B cell (primary cell): ENCODE measurements at regions not wholly inside any gene's neighbourhood (a gene's known extent, or its start where the extent isn't known, plus 50 kb on each side); places are given as distances from the start of the nearest gene placed in this dataset.

Experiments used
- ATAC-seq: fragments of 200-7000 bp; cut with Tn5 transposase; one replicate; pipeline ENCODE4 v1.10.0; 2021; ENCODE audit warnings: low read depth, mild to moderate bottlenecking, moderate number of reproducible peaks, moderate library complexity
- CTCF ChIA-PET: fragments of 350-600 bp; sonication (Branson Sonifier 250); formaldehyde crosslinking; loops from one replicate; lab custom pipeline; 2021; ENCODE audit warnings: antibody characterized with exemption, inconsistent platforms; lab: Charles Lee
- POLR2A ChIA-PET: fragments of 350-600 bp; sonication (Branson Sonifier 250); formaldehyde crosslinking; loops from one replicate; lab custom pipeline; 2021; ENCODE audit warnings: antibody characterized with exemption; lab: Charles Lee
- DNase-seq: peaks from one replicate; pipeline ENCODE4 v3.0.0; 2013
- H2AFZ ChIP-seq: 2 replicates; pipeline ENCODE4 v1.6.1; 2012; ENCODE audit warnings: mild to moderate bottlenecking, low read depth, low read length; ENCODE audit not compliant: insufficient read depth, poor library complexity, severe bottlenecking
- H3K27ac ChIP-seq, 2 donors: 1 replicate in 1 of 2; 2 replicates in 1 of 2; pipeline ENCODE4 v1.5.1; 2012 to 2013; ENCODE audit warnings: low read length in 2 of 2, mild to moderate bottlenecking in 2 of 2, moderate library complexity in 1 of 2
- H3K27me3 ChIP-seq, 4 experiments: fragments of 200-600 bp in 1 of 4; sonication (generic) in 1 of 4; replicated peaks in 1 of 4; 1 replicate in 2 of 4; 2 replicates in 2 of 4; pipeline versions ENCODE4 v1.6.1 to v1.7.0; 2013 to 2016; ENCODE audit warnings: low read length in 3 of 4, mild to moderate bottlenecking in 2 of 4, mixed read lengths in 1 of 4, moderate library complexity in 1 of 4; ENCODE audit not compliant: insufficient read depth in 4 of 4, control insufficient read depth in 3 of 4; ENCODE audit errors: control extremely low read depth in 1 of 4
- H3K36me3 ChIP-seq, 2 experiments: replicated peaks in 1 of 2; 1 replicate in 1 of 2; 2 replicates in 1 of 2; pipeline versions ENCODE4 v1.6.1 to v1.7.1; 2013; ENCODE audit warnings: low read length in 1 of 2; ENCODE audit not compliant: insufficient read depth in 2 of 2, control insufficient read depth in 1 of 2; ENCODE audit errors: control extremely low read depth in 1 of 2, extremely low read depth in 1 of 2
- H3K4me1 ChIP-seq, 2 donors: fragments of 200-600 bp in 1 of 2; sonication (generic) in 1 of 2; 1 replicate in 1 of 2; 2 replicates in 1 of 2; pipeline versions ENCODE4 v1.5.1 to v1.6.1; 2013 to 2017; ENCODE audit warnings: low read length in 2 of 2; ENCODE audit not compliant: control insufficient read depth in 2 of 2, insufficient read depth in 2 of 2
- H3K4me2 ChIP-seq: replicated peaks from 2 replicates; pipeline ENCODE3; 2012; ENCODE audit warnings: mild to moderate bottlenecking, low read depth, low read length; ENCODE audit not compliant: poor library complexity, severe bottlenecking
- H3K4me3 ChIP-seq, 5 experiments: fragments of 200-600 bp in 1 of 5; sonication (generic) in 1 of 5; 1 replicate in 3 of 5; 2 replicates in 2 of 5; pipeline versions ENCODE4 v1.5.1 to v1.7.0; 2011 to 2016; ENCODE audit warnings: low read length in 4 of 5, mild to moderate bottlenecking in 4 of 5, low read depth in 2 of 5, control low read depth in 1 of 5, moderate library complexity in 1 of 5; ENCODE audit not compliant: insufficient read depth in 1 of 5; ENCODE audit errors: control extremely low read depth in 1 of 5, extremely low read depth in 1 of 5
- H3K79me2 ChIP-seq: fragments of 200-600 bp; sonication (generic); one replicate; pipeline ENCODE4 v1.6.0; 2016; ENCODE audit warnings: low read length; ENCODE audit not compliant: control insufficient read depth, insufficient read depth
- H3K9ac ChIP-seq: fragments of 200-600 bp; sonication (generic); 2 replicates; pipeline ENCODE4 v1.6.1; 2017; ENCODE audit warnings: mild to moderate bottlenecking, low read length, moderate library complexity
- H3K9me3 ChIP-seq, 3 donors: one replicate each; pipeline versions ENCODE4 v1.6.1 to v1.7.1; 2013; ENCODE audit warnings: low read length in 2 of 3; ENCODE audit not compliant: control insufficient read depth in 2 of 3, insufficient read depth in 1 of 3; ENCODE audit errors: control extremely low read depth in 1 of 3
- H4K20me1 ChIP-seq: 2 replicates; pipeline ENCODE4 v1.6.0; 2012; ENCODE audit warnings: mild to moderate bottlenecking, low read length; ENCODE audit not compliant: insufficient read depth, control insufficient read depth, poor library complexity, severe bottlenecking
- H3K27ac Mint-ChIP-seq: one replicate; pipeline ENCODE4 v1.8.0; 2021; ENCODE audit warnings: mixed read lengths
- H3K27me3 Mint-ChIP-seq: one replicate; pipeline ENCODE4 v1.8.0; 2021; ENCODE audit warnings: mixed read lengths
- H3K4me1 Mint-ChIP-seq: one replicate; pipeline ENCODE4 v1.8.0; 2021; ENCODE audit warnings: mixed read lengths
- H3K4me3 Mint-ChIP-seq: one replicate; pipeline ENCODE4 v1.8.0; 2021; ENCODE audit warnings: mixed read lengths
- H3K9me3 Mint-ChIP-seq: one replicate; pipeline ENCODE4 v1.8.0; 2022; ENCODE audit warnings: mixed read lengths; ENCODE audit not compliant: insufficient read depth
- CTCF ChIP-seq: fragments of 200-600 bp; IDR thresholded peaks from one replicate; pipeline ENCODE4 v1.8.0; 2022; ENCODE audit warnings: antibody characterized with exemption, mild to moderate bottlenecking
- EZH2 ChIP-seq: IDR thresholded peaks from 2 replicates; pipeline ENCODE4 v1.6.1; 2012; ENCODE audit warnings: borderline replicate concordance, low read depth, mild to moderate bottlenecking, moderate library complexity, low read length; ENCODE audit not compliant: insufficient read depth, poor library complexity, severe bottlenecking
- WGBS: methylation state at CpG from one replicate; pipeline ENCODE4 v1.1.5; 2013; ENCODE audit warnings: missing lambda C conversion rate; ENCODE audit not compliant: insufficient coverage; 5-methylcytosine and 5-hydroxymethylcytosine counted together
- intact Hi-C: fragments of 100-400 bp; cut with micrococcal nuclease; formaldehyde crosslinking; loops from one replicate; pipeline ENCODE4 v1.10.0; 2022

GRCh38 chr1:184838504-184838951 is 83.9 kb upstream of the EDEM3 start:
- no peaks in the 10 kb centered on the region for H3K36me3 ChIP-seq
- no peak overlapping the region for H3K27ac Mint-ChIP-seq
- intact Hi-C loops = no loop called here
- H3K27me3 ChIP-seq = no peaks in the 10 kb centered on the region
- peaks cover 10% of the 10 kb centered on the region for H3K4me1 Mint-ChIP-seq
- H3K27me3 Mint-ChIP-seq = no peaks in the 10 kb centered on the region
- no peak for TF ChIP-seq EZH2
- no peak for TF ChIP-seq CTCF
- no peak overlapping the region for H3K4me3 ChIP-seq
- no peaks in the 10 kb centered on the region for H3K9me3 ChIP-seq
- DNase-seq (no peak), ATAC-seq (no peak)
- no peaks in the 10 kb centered on the region for H3K9me3 Mint-ChIP-seq
- POLR2A ChIA-PET = no interaction called here
- CTCF ChIA-PET = no interaction called here
- no peak overlapping the region for H3K27ac ChIP-seq
- peaks cover 0 to 2% of the 10 kb centered on the region in 2 donors for H3K4me1 ChIP-seq
- H3K79me2 ChIP-seq = no peaks in the 10 kb centered on the region
- no peak overlapping the region for H2AFZ ChIP-seq
- H3K4me3 Mint-ChIP-seq = no peak overlapping the region
- H4K20me1 ChIP-seq = no peaks in the 10 kb centered on the region
- no peak overlapping the region for H3K9ac ChIP-seq
- no peak overlapping the region for H3K4me2 ChIP-seq
- no CpG with 5 or more reads among the region's 2 CpGs for WGBS

- WGBS = 80% methylated on average over 4 of the region's 6 CpGs
- intact Hi-C loops = no loop called here
- no peaks in the 10 kb centered on the region for H3K9me3 Mint-ChIP-seq
- TF ChIP-seq CTCF = no peak
- no peak for TF ChIP-seq EZH2
- H3K27me3 ChIP-seq = no peaks in the 10 kb centered on the region
- H3K27ac Mint-ChIP-seq = no peak overlapping the region
- H3K4me3 Mint-ChIP-seq = no peak overlapping the region
- no peaks in the 10 kb centered on the region for H3K79me2 ChIP-seq
- peaks cover 0 to 2% of the 10 kb centered on the region in 2 donors for H3K4me1 ChIP-seq
- no peak overlapping the region for H2AFZ ChIP-seq
- H3K4me1 Mint-ChIP-seq = peaks cover 8% of the 10 kb centered on the region
- no peaks in the 10 kb centered on the region for H4K20me1 ChIP-seq
- ChIA-PET CTCF (interaction anchor here (1.2 kb wide), 1 partner anchor 32 kb away, joined by 3 read pairs; no protein-coding TSS in a partner anchor), POLR2A (no interaction called here)
- no peak overlapping the region for H3K4me2 ChIP-seq
- no peak for DNase-seq
- no peak overlapping the region for H3K9ac ChIP-seq
- H3K9me3 ChIP-seq = no peaks in the 10 kb centered on the region
- no peak for ATAC-seq
- H3K36me3 ChIP-seq = no peaks in the 10 kb centered on the region
- no peak overlapping the region for H3K27ac ChIP-seq
- no peaks in the 10 kb centered on the region for H3K27me3 Mint-ChIP-seq
- no peak overlapping the region for H3K4me3 ChIP-seq
Measured at GRCh38 chr1:184836934-184837895, 82.6 kb upstream of the EDEM3 start.
